HCT116 (cell line): ENCODE measurements at regions not wholly inside any gene's neighbourhood (a gene's known extent, or its start where the extent isn't known, plus 50 kb on each side); places are given as distances from the start of the nearest gene placed in this dataset.

ENCODE experiments used
- ZFX ChIP-seq: fragments of 450-650 bp; IDR thresholded peaks from 2 replicates; pipeline ENCODE4 v1.6.1; 2017
- TF ChIP-seq, protein P1 (sequence below), 3 experiments: fragments of 200-600 bp in 1 of 3; sonication (generic) in 1 of 3; IDR thresholded peaks in 2 of 3; conservative IDR thresholded peaks in 1 of 3; 2 replicates each; pipeline ENCODE4 v1.5.1; 2012 to 2017; ENCODE audit warnings: low read depth in 2 of 3, low read length in 2 of 3, antibody characterized with exemption in 1 of 3, borderline replicate concordance in 1 of 3, control low read depth in 1 of 3, mild to moderate bottlenecking in 1 of 3, mixed read lengths in 1 of 3, mixed run types in 1 of 3, moderate library complexity in 1 of 3; ENCODE audit not compliant: insufficient read depth in 1 of 3

DNA sequence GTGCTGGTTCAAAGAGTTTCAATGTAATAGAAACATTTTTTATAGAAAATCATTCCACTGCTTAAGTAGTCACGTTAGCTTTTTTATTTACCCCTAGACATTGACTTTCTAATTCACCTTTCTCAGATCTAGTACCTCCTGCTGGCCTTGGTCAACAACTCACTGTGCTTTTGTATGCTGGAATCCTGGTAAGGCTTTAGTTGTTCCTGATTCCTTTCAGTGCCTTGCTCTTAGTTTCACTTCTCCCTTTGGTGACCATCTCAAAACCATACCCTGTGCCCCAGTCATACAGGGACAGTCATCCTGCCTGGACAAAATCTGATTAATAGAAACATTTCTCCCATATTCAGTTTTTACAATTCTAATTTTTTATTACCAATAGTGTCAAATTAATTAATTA is 130.2 kb downstream of the GPR37 start:
- TF ChIP-seq, protein P1, sequence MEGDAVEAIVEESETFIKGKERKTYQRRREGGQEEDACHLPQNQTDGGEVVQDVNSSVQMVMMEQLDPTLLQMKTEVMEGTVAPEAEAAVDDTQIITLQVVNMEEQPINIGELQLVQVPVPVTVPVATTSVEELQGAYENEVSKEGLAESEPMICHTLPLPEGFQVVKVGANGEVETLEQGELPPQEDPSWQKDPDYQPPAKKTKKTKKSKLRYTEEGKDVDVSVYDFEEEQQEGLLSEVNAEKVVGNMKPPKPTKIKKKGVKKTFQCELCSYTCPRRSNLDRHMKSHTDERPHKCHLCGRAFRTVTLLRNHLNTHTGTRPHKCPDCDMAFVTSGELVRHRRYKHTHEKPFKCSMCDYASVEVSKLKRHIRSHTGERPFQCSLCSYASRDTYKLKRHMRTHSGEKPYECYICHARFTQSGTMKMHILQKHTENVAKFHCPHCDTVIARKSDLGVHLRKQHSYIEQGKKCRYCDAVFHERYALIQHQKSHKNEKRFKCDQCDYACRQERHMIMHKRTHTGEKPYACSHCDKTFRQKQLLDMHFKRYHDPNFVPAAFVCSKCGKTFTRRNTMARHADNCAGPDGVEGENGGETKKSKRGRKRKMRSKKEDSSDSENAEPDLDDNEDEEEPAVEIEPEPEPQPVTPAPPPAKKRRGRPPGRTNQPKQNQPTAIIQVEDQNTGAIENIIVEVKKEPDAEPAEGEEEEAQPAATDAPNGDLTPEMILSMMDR (IDR thresholded peaks at IDR 0.05 in 2 of 3, conservative IDR thresholded peaks at IDR 0.05 in 1 of 3; ENCODE audit: borderline replicate concordance in 1 of 3, insufficient read depth in 1 of 3, low read depth in 2 of 3, low read length in 2 of 3) = peak in 1 of 3 experiments; percentile 21; a peak in 1 of 6 replicates
- no peak for TF ChIP-seq ZFX
